Adipocyte (in vitro differentiated cells): ENCODE measurements at regions not wholly inside any gene's neighbourhood (a gene's known extent, or its start where the extent isn't known, plus 50 kb on each side); places are given as distances from the start of the nearest gene placed in this dataset.

Source experiments
- DNase-seq: peaks from one replicate; pipeline ENCODE4 v3.0.0-alpha.2; 2015; ENCODE audit warnings: low read depth
- H3K27me3 ChIP-seq: replicated peaks from 2 replicates; pipeline ENCODE4 v1.7.0; 2013; ENCODE audit warnings: mild to moderate bottlenecking, low read length, moderate library complexity; ENCODE audit not compliant: control insufficient read depth, insufficient read depth
- H3K36me3 ChIP-seq: 2 replicates; pipeline ENCODE4 v1.7.0; 2013; ENCODE audit warnings: low read length, mild to moderate bottlenecking, moderate library complexity; ENCODE audit not compliant: control insufficient read depth, insufficient read depth, severe bottlenecking
- H3K4me1 ChIP-seq: 2 replicates; pipeline ENCODE4 v1.7.0; 2013; ENCODE audit warnings: mild to moderate bottlenecking, low read length, moderate library complexity; ENCODE audit not compliant: control insufficient read depth, insufficient read depth
- H3K4me3 ChIP-seq: 2 replicates; pipeline ENCODE4 v1.7.0; 2013; ENCODE audit warnings: mild to moderate bottlenecking, low read length, moderate library complexity
- H3K9ac ChIP-seq: 2 replicates; pipeline ENCODE4 v1.7.0; 2013; ENCODE audit warnings: mild to moderate bottlenecking, low read length, moderate library complexity
- H3K9me3 ChIP-seq: 2 replicates; pipeline ENCODE4 v1.7.0; 2013; ENCODE audit warnings: mild to moderate bottlenecking, low read length, moderate library complexity; ENCODE audit not compliant: control insufficient read depth

DNA sequence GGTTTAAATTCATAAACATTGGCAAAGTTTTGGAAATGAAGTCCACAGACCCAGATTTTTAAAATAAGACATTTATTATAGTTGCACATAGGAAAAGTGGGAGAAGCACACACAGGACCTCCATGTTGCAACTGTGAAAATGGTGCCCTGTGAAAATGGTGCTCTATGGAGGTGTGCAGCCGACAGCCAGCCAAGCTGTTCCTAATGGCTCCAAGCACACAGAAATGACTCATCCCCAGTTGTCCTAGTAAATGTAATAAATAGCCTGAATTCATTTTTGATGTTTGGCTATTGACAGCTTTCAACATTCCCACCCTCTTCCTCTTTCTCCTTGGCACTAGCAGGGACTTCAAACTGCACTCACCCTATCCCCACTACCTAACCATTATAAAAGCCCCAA is 590.9 kb downstream of the CAAP1 start:
- H3K4me1 ChIP-seq = no peaks in the 10 kb centered on the region
- DNase-seq = no peak
- no peak overlapping the region for H3K4me3 ChIP-seq
- H3K9ac ChIP-seq = no peak overlapping the region
- no peaks in the 10 kb centered on the region for H3K27me3 ChIP-seq
- H3K36me3 ChIP-seq = no peaks in the 10 kb centered on the region
- H3K9me3 ChIP-seq = no peaks in the 10 kb centered on the region

- Histone ChIP-seq H3K9me3 (no peaks in the 10 kb centered on the region), H3K4me3 (no peak overlapping the region), H3K4me1 (no peaks in the 10 kb centered on the region), H3K9ac (no peak overlapping the region), H3K36me3 (no peaks in the 10 kb centered on the region), H3K27me3 (no peaks in the 10 kb centered on the region)
- DNase-seq = no peak
Measured at GRCh38 chr9:26301046-26301445, 591.6 kb downstream of the CAAP1 start.

- H3K4me3 ChIP-seq = no peak overlapping the region
- peak; percentile 38 for DNase-seq
- no peaks in the 10 kb centered on the region for H3K36me3 ChIP-seq
- no peaks in the 10 kb centered on the region for H3K27me3 ChIP-seq
- peaks cover 3% of the 10 kb centered on the region for H3K4me1 ChIP-seq
- H3K9ac ChIP-seq = no peak overlapping the region
- H3K9me3 ChIP-seq = no peaks in the 10 kb centered on the region
Measured at GRCh38 chr9:26296910-26297572, 595.6 kb downstream of the CAAP1 start.

- H3K9ac ChIP-seq = no peak overlapping the region
- peak; percentile 57 for DNase-seq
- peaks cover 3% of the 10 kb centered on the region for H3K9me3 ChIP-seq
Measured at GRCh38 chr9:26292943-26293342, 599.7 kb downstream of the CAAP1 start.

GRCh38 chr9:26271495-26272122 is 593.4 kb upstream of the TUSC1 start:
- DNase-seq = no peak
- Histone ChIP-seq H3K9ac (no peak overlapping the region), H3K36me3 (no peaks in the 10 kb centered on the region), H3K4me1 (peaks cover under 1% of the 10 kb centered on the region), H3K27me3 (no peaks in the 10 kb centered on the region), H3K4me3 (no peak overlapping the region), H3K9me3 (no peaks in the 10 kb centered on the region)

More at GRCh38 chr9:26292943-26293342, 599.7 kb downstream of the CAAP1 start:
- H3K36me3 ChIP-seq = no peaks in the 10 kb centered on the region
- no peaks in the 10 kb centered on the region for H3K27me3 ChIP-seq
- H3K4me3 ChIP-seq = no peak overlapping the region
- H3K4me1 ChIP-seq = peaks cover 3% of the 10 kb centered on the region

GRCh38 chr9:26266146-26266793 is 588.0 kb upstream of the TUSC1 start:
- H3K9me3 ChIP-seq = peaks cover 7% of the 10 kb centered on the region
- H3K27me3 ChIP-seq = no peaks in the 10 kb centered on the region
- no peaks in the 10 kb centered on the region for H3K36me3 ChIP-seq
- no peak overlapping the region for H3K4me3 ChIP-seq
- no peak overlapping the region for H3K9ac ChIP-seq
- no peak for DNase-seq
- H3K4me1 ChIP-seq = peaks cover 36% of the 10 kb centered on the region

GRCh38 chr9:26264709-26265601 is 586.7 kb upstream of the TUSC1 start:
- Histone ChIP-seq H3K4me1 (peaks cover 49% of the 10 kb centered on the region), H3K27me3 (no peaks in the 10 kb centered on the region), H3K9me3 (peaks cover 7% of the 10 kb centered on the region), H3K4me3 (no peak overlapping the region), H3K36me3 (no peaks in the 10 kb centered on the region), H3K9ac (peak overlapping the region; percentile 63)
- peak; percentile 52 for DNase-seq

- peaks cover 7% of the 10 kb centered on the region for H3K9me3 ChIP-seq
- H3K4me3 ChIP-seq = no peak overlapping the region
- H3K9ac ChIP-seq = no peak overlapping the region
- peaks cover 57% of the 10 kb centered on the region for H3K4me1 ChIP-seq
- H3K27me3 ChIP-seq = no peaks in the 10 kb centered on the region
- no peaks in the 10 kb centered on the region for H3K36me3 ChIP-seq
- no peak for DNase-seq
Measured at GRCh38 chr9:26263478-26263877, 585.2 kb upstream of the TUSC1 start.

DNA sequence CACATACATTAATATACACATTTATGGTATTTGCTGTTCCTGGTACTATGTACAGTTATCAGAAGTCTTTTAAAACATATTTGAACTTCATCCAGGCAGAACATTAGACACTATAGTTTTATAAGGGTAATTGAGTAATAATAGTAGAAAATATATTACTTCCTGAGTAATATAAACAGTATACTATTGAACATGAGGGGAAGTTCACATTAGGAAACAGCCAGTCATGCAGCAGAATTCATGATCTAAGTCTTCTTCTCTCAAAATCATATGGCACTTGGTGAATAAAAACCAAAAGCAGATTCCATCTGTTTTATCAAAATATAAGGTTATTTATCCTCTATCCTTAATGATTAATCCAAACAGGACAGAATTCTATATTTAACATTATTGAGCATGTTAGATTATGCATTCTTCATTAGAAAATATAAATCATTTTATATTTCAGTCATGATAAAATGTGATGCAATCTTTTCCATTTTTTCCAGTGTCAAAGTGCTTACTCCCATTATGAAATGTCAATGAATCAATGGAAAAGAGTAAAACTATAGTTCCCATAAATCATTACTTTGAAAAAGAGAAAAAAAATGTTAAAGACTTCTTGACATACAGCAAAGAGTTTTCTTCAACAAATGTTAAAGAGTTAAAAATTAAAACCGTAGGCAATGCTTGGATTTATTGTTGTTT is 584.3 kb upstream of the TUSC1 start:
- no peaks in the 10 kb centered on the region for H3K36me3 ChIP-seq
- H3K9me3 ChIP-seq = peaks cover 7% of the 10 kb centered on the region
- no peak overlapping the region for H3K4me3 ChIP-seq
- DNase-seq = no peak
- no peaks in the 10 kb centered on the region for H3K27me3 ChIP-seq
- H3K9ac ChIP-seq = peak overlapping the region; percentile 78
- peaks cover 57% of the 10 kb centered on the region for H3K4me1 ChIP-seq

DNA sequence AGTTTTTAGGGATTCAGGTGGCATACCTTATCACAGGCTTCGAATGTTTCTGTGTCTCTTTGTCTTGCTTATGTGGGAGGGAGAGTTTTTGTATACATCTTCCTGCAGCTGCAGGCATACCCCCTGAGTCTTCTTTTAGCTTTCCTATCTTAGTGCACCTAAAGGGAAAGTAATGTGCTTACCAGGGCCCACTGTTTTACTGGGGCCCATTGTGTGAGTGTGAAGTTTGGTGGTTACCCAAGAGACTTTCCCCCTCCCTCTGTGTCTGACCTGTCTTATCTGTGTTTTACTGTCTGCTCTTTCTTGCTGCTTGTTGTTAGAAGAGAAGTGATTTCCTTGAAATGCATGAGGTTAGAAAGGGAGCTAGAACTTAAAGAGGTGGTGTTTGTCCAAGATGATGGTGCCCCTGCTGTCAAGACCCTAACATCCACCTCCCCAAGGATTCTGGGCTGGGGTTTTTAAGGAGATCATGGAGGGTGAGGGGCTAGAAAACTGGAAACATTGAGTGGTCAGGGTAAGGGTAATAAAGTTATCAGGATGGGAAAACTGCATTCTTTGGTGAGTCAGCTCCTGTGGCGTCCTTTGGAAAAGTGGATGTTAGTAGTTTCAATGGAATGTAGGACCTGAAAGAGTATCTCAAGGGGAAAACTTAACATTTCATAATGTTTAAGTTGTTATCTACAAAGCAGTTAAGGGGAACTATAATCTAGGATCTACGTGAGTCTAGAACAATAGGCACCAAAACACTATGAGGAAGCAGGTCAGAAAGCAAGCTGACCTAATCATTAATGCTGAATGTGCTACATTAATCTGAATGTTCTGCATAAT is 583.5 kb upstream of the TUSC1 start:
- Histone ChIP-seq H3K27me3 (no peaks in the 10 kb centered on the region), H3K4me3 (peak overlapping the region; percentile 19), H3K9me3 (peaks cover 7% of the 10 kb centered on the region), H3K9ac (peak overlapping the region; percentile 78), H3K4me1 (peaks cover 57% of the 10 kb centered on the region), H3K36me3 (no peaks in the 10 kb centered on the region)
- peak; percentile 70 for DNase-seq
